HG02885 (cell line): ENCODE measurements at regions not wholly inside any gene's neighbourhood (a gene's known extent, or its start where the extent isn't known, plus 50 kb on each side); places are given as distances from the start of the nearest gene placed in this dataset.
"Not testable (repeated sequence)": the region's sequence is repeated elsewhere in the genome, so short reads cannot be mapped to it uniquely, and the experiment has no call there.

Source experiments
- ATAC-seq: cut with Tn5 transposase; IDR thresholded peaks from one replicate; pipeline ENCODE4 v1.9.1; 2021; ENCODE audit warnings: mild to moderate bottlenecking; ENCODE audit not compliant: unreplicated experiment, poor library complexity

- ATAC-seq: not testable (repeated sequence)
Measured at GRCh38 chr5:57713535-57713934, 230.9 kb upstream of the ACTBL2 start.

GRCh38 chr5:57711946-57712345 lies 229.3 kb upstream of the ACTBL2 start:
- no peak for ATAC-seq

- no peak for ATAC-seq
Measured at GRCh38 chr5:57711471-57711870, 228.9 kb upstream of the ACTBL2 start.

- ATAC-seq: no peak
Measured at GRCh38 chr5:57710126-57710525, 227.5 kb upstream of the ACTBL2 start.

- ATAC-seq: no peak
Measured at GRCh38 chr5:57705769-57706168, 223.2 kb upstream of the ACTBL2 start.

GRCh38 chr5:57703721-57704120 lies 221.1 kb upstream of the ACTBL2 start:
- ATAC-seq: no peak

- ATAC-seq: no peak
Measured at GRCh38 chr5:57700484-57700883, 217.9 kb upstream of the ACTBL2 start.

- no peak for ATAC-seq
Measured at GRCh38 chr5:57700072-57700471, 217.5 kb upstream of the ACTBL2 start.

- ATAC-seq: no peak
Measured at GRCh38 chr5:57698802-57699201, 216.2 kb upstream of the ACTBL2 start.

GRCh38 chr5:57698086-57698485 lies 215.5 kb upstream of the ACTBL2 start:
- no peak for ATAC-seq

GRCh38 chr5:57696825-57697570 lies 214.4 kb upstream of the ACTBL2 start:
- no peak for ATAC-seq

- no peak for ATAC-seq
Measured at GRCh38 chr5:57696389-57696769, 213.8 kb upstream of the ACTBL2 start.

- ATAC-seq: no peak
Measured at GRCh38 chr5:57695706-57696388, 213.2 kb upstream of the ACTBL2 start.

GRCh38 chr5:57695179-57695578 lies 212.6 kb upstream of the ACTBL2 start:
- no peak for ATAC-seq

GRCh38 chr5:57693488-57694305 lies 211.1 kb upstream of the ACTBL2 start:
- no peak for ATAC-seq

GRCh38 chr5:57692582-57693487 lies 210.2 kb upstream of the ACTBL2 start:
- ATAC-seq: no peak

- no peak for ATAC-seq
Measured at GRCh38 chr5:57690724-57691123, 208.1 kb upstream of the ACTBL2 start.

GRCh38 chr5:57687596-57687995 lies 205.0 kb upstream of the ACTBL2 start:
- no peak for ATAC-seq

GRCh38 chr5:57685516-57686255 lies 203.1 kb upstream of the ACTBL2 start:
- ATAC-seq: no peak
